Endothelial cell of umbilical vein (primary cell): ENCODE measurements at regions not wholly inside any gene's neighbourhood (a gene's known extent, or its start where the extent isn't known, plus 50 kb on each side); places are given as distances from the start of the nearest gene placed in this dataset. TPM values are rescaled to one million over a fixed set of nuclear protein-coding genes. Genes with fewer than 3 reads are reported as not detected.

Source experiments
- BruUV-seq: library from RNA; stranded (reverse); fragments of 400-500 nt; replicated peaks from 2 replicates; lab custom pipeline; 2021; lab: Mats Ljungman, UMichigan
- CTCF ChIA-PET: fragments of 300-600, 350-600 bp; sonication (Branson Sonifier 250); formaldehyde crosslinking; loops from one replicate; lab custom pipeline; 2021; ENCODE audit warnings: antibody characterized with exemption, inconsistent platforms; lab: Charles Lee
- POLR2A ChIA-PET: fragments of 300-600, 350-600 bp; sonication (Branson Sonifier 250); formaldehyde crosslinking; loops from one replicate; lab custom pipeline; 2021; ENCODE audit warnings: antibody characterized with exemption, inconsistent platforms; lab: Charles Lee
- DNase-seq: peaks from one replicate; pipeline ENCODE4 v3.0.0-alpha.2; 2011; ENCODE audit warnings: low read depth, low spot score
- FAIRE-seq: peaks from 2 replicates; lab custom pipeline; 2011; peaks lifted over from hg19 to GRCh38; lab: Jason Lieb, UNC
- H2AFZ ChIP-seq: 2 replicates; pipeline ENCODE4 v1.6.0; 2012; ENCODE audit warnings: low read depth, low read length, control low read depth, inconsistent platforms
- H3K27ac ChIP-seq: 2 replicates; pipeline ENCODE4 v1.5.1; 2011; ENCODE audit warnings: low read depth, mild to moderate bottlenecking, control low read depth, low read length, moderate library complexity; ENCODE audit not compliant: insufficient read depth
- H3K27me3 ChIP-seq, 2 experiments: 2 replicates each; pipeline versions ENCODE4 v1.6.0 to v1.6.1; 2011; ENCODE audit warnings: low read length in 2 of 2, mixed read lengths in 1 of 2; ENCODE audit not compliant: control insufficient read depth in 2 of 2, insufficient read depth in 2 of 2
- H3K36me3 ChIP-seq, 2 experiments: 2 replicates in 1 of 2; 3 replicates in 1 of 2; pipeline ENCODE4 v1.5.1; 2011; ENCODE audit warnings: low read length in 2 of 2, mild to moderate bottlenecking in 1 of 2, moderate library complexity in 1 of 2; ENCODE audit not compliant: control insufficient read depth in 2 of 2, insufficient read depth in 2 of 2; ENCODE audit errors: extremely low read depth in 1 of 2
- H3K4me1 ChIP-seq: 3 replicates; pipeline ENCODE4 v1.5.1; 2011; ENCODE audit warnings: mild to moderate bottlenecking, low read length; ENCODE audit not compliant: control insufficient read depth, insufficient read depth; ENCODE audit errors: extremely low read depth
- H3K4me2 ChIP-seq: 2 replicates; pipeline ENCODE4 v1.6.1; 2011; ENCODE audit warnings: low read length, control low read depth, mixed read lengths; ENCODE audit not compliant: insufficient read depth
- H3K4me3 ChIP-seq, 3 experiments: fragments of 200-600 bp in 1 of 3; sonication (generic), shearing (Covaris generic) in 1 of 3; replicated peaks in 1 of 3; 2 replicates each; pipeline ENCODE4 v1.5.1; 2011 to 2016; ENCODE audit warnings: control low read depth in 3 of 3, low read length in 3 of 3, mild to moderate bottlenecking in 2 of 3, inconsistent platforms in 1 of 3, low read depth in 1 of 3, moderate library complexity in 1 of 3; ENCODE audit not compliant: insufficient read depth in 1 of 3
- H3K79me2 ChIP-seq: 2 replicates; pipeline ENCODE4 v1.6.0; 2012; ENCODE audit warnings: low read length, inconsistent platforms; ENCODE audit not compliant: control insufficient read depth, insufficient read depth
- H3K9ac ChIP-seq: replicated peaks from 2 replicates; pipeline ENCODE3; 2011; ENCODE audit warnings: low read length, control low read depth; ENCODE audit not compliant: insufficient read depth; ENCODE audit errors: extremely low read depth
- H3K9me1 ChIP-seq: replicated peaks from 3 replicates; pipeline ENCODE4 v1.6.0; 2011; ENCODE audit warnings: mild to moderate bottlenecking, low read length; ENCODE audit not compliant: control insufficient read depth, insufficient read depth; ENCODE audit errors: extremely low read depth
- H3K9me3 ChIP-seq: replicated peaks from 2 replicates; pipeline ENCODE4 v1.5.1; 2012; ENCODE audit warnings: low read length, inconsistent platforms; ENCODE audit not compliant: control insufficient read depth, insufficient read depth
- H4K20me1 ChIP-seq: replicated peaks from 2 replicates; pipeline ENCODE3; 2011; ENCODE audit warnings: mild to moderate bottlenecking, low read length; ENCODE audit not compliant: control insufficient read depth, insufficient read depth; ENCODE audit errors: extremely low read depth
- EZH2 ChIP-seq: IDR thresholded peaks from 2 replicates; pipeline ENCODE4 v1.6.1; 2012; ENCODE audit warnings: borderline replicate concordance, low read depth, mild to moderate bottlenecking, moderate library complexity, low read length, inconsistent platforms; ENCODE audit not compliant: severe bottlenecking
- FOS ChIP-seq: IDR thresholded peaks from 2 replicates; pipeline ENCODE4 v1.6.1; 2011; ENCODE audit warnings: mild to moderate bottlenecking, low read length, moderate library complexity, borderline replicate concordance; ENCODE audit not compliant: insufficient read depth
- GATA2 ChIP-seq: IDR thresholded peaks from 2 replicates; pipeline ENCODE4 v1.7.0; 2011; ENCODE audit warnings: low read depth, mild to moderate bottlenecking, moderate library complexity, mixed read lengths, low read length; ENCODE audit not compliant: insufficient read length, insufficient read depth
- MYC ChIP-seq: IDR thresholded peaks from one replicate; pipeline ENCODE4 v1.6.1; 2011; ENCODE audit warnings: mild to moderate bottlenecking, low read depth, low read length
- POLR2A ChIP-seq: IDR thresholded peaks from 2 replicates; pipeline ENCODE4 v1.6.1; 2012; ENCODE audit warnings: low read depth, mild to moderate bottlenecking, control low read depth, low read length
- dilution Hi-C: fragments of 300-500 bp; cut with MboI; formaldehyde crosslinking; loops from one replicate; pipeline ENCODE4 v1.15.0; 2019; ENCODE audit warnings: low sequenced_read_pairs; ENCODE audit not compliant: extremely low pct_ligation_motif_present
- intact Hi-C: fragments of 100-400 bp; cut with micrococcal nuclease; formaldehyde crosslinking; loops from one replicate; pipeline ENCODE4 v1.10.0; 2022
- microRNA-seq: library from miRNA; unstranded; fragments of <30 nt; microRNA quantifications from one replicate; pipeline ENCODE4 v1.2.0, GENCODE V29; 2021; ENCODE audit warnings: borderline number of aligned reads, borderline replicate concordance
- small RNA-seq: library from RNA; depleted of rRNA; stranded (forward); fragments of <200 nt; gene quantifications from one replicate; pipeline ENCODE3, GENCODE V24; 2012; ENCODE audit warnings: low replicate concordance, low read depth; ENCODE audit not compliant: insufficient read depth, insufficient read length
- TF ChIP-seq, protein P1 (sequence below), 2 donors: IDR thresholded peaks; 1 replicate in 1 of 2; 2 replicates in 1 of 2; pipeline ENCODE4 v1.5.1; 2011; ENCODE audit warnings: low read length in 2 of 2, mild to moderate bottlenecking in 2 of 2, moderate library complexity in 2 of 2, control low read depth in 1 of 2, inconsistent platforms in 1 of 2, low read depth in 1 of 2; ENCODE audit not compliant: insufficient read depth in 1 of 2; ENCODE audit errors: extremely low read depth in 1 of 2

DNA sequence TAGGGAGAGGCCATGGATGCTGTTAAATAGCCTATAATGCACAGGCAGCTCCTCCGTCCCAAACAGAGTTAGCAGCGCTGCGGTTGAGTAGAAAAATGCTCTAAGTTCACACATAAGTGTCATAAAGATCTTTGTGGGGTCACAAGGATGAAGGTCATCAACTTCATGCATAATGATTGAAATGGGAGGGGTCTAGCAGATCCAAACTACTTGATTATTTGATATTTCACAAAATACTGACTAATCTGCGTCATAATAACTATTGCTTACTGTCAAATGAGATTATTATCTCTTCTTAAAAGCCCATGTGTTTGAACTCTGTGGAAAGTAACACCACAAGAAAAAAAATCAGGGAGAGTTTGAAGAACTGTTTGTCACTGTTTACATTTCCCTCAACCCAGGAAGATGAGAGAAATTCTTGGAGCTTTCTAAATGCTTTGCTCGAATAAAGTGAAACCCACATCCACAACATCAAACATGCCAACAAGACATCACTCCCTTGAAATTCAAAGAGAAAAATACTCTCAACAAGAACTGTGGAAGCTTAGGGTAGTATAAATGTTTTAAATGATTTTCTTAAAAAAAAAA lies 50.5 kb upstream of the CREB1 start:
- FAIRE-seq (no peak), DNase-seq (no peak)
- Histone ChIP-seq H3K27ac (no peak overlapping the region), H3K9me1 (no peaks in the 10 kb centered on the region), H3K9me3 (no peaks in the 10 kb centered on the region), H3K4me1 (no peaks in the 10 kb centered on the region), H3K79me2 (no peaks in the 10 kb centered on the region), H4K20me1 (no peaks in the 10 kb centered on the region), H3K4me3 (no peak overlapping the region), H3K36me3 (no peaks in the 10 kb centered on the region), H3K27me3 (no peaks in the 10 kb centered on the region), H2AFZ (no peak overlapping the region), H3K4me2 (no peak overlapping the region), H3K9ac (no peak overlapping the region)
- ChIA-PET CTCF (interaction anchor here (1.8 kb wide), 1 partner anchor 15 kb away, joined by 4 read pairs; no protein-coding TSS in a partner anchor), POLR2A (no interaction called here)
- dilution Hi-C loops (no loop called here), intact Hi-C loops (loop anchor here (10.0 kb wide), 2 partner anchors 556 to 924 kb away; no protein-coding TSS in a partner anchor)
- no peak for TF ChIP-seq FOS
- TF ChIP-seq POLR2A, result no peak
- TF ChIP-seq, protein P1, sequence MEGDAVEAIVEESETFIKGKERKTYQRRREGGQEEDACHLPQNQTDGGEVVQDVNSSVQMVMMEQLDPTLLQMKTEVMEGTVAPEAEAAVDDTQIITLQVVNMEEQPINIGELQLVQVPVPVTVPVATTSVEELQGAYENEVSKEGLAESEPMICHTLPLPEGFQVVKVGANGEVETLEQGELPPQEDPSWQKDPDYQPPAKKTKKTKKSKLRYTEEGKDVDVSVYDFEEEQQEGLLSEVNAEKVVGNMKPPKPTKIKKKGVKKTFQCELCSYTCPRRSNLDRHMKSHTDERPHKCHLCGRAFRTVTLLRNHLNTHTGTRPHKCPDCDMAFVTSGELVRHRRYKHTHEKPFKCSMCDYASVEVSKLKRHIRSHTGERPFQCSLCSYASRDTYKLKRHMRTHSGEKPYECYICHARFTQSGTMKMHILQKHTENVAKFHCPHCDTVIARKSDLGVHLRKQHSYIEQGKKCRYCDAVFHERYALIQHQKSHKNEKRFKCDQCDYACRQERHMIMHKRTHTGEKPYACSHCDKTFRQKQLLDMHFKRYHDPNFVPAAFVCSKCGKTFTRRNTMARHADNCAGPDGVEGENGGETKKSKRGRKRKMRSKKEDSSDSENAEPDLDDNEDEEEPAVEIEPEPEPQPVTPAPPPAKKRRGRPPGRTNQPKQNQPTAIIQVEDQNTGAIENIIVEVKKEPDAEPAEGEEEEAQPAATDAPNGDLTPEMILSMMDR (IDR thresholded peaks at IDR 0.05; ENCODE audit: extremely low read depth in 1 of 2, insufficient read depth in 1 of 2, low read depth in 1 of 2, low read length in 2 of 2), result no peak
- no peak for TF ChIP-seq GATA2
- TF ChIP-seq EZH2, result no peak
- TF ChIP-seq MYC, result no peak
- BruUV-seq, result no TSS peak

Small RNA genes in the stretch of these regions (microRNA-seq; reads per million reads assigned to microRNA genes)
- gene MIR1302-4, result not detected

Small RNA genes in the stretch of these regions (small RNA-seq; reads per million reads assigned to genes)
- gene MIR1302-4, result not detected
